Activated T-helper 1 cell treated with Interleukin-2 at 50 U/mL for 16 hours (primary cell): ENCODE measurements at regions not wholly inside any gene's neighbourhood (a gene's known extent, or its start where the extent isn't known, plus 50 kb on each side); places are given as distances from the start of the nearest gene placed in this dataset.
A peak's percentile ranks its signal among the peaks of the same experiment; 100 is the strongest.

Source experiments
- DNase-seq: peaks from one replicate; pipeline ENCODE4 v3.0.0-alpha.2; 2020; ENCODE audit warnings: low read depth

DNA sequence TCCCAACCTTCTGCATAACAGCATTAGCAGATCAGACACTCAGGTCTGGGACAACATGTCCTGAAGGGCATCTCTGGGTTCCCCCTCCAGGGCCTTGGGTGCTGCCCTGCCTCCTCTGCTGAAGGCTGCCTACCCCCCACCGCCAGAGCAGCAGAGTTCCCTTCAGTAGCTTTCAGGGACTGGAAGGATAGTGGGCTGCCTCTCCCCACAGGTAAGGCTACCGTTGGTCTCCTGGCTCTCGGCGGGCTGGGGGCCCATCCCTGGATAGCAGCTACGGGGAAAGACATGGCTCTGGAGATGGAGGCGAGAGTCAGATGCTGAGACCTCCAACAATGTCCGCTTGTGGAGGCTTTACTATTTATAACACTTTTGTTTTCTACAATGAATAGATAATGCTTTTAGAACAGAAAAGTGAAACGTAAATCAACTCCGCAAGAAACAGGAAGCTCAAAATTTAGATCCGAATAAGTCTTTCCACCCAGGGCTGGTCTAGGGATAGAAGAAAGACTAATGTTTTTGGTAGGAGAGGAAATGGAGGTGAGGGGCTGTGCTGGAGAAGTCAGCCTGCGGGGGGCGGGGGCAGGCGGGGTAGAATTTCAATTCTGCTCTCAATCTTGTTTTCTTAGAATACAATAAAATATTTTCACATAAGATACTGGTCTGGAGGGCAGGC lies 58.4 kb downstream of the ARL4C start:
- DNase-seq: no peak

GRCh38 chr2:234437642-234438304 lies 59.1 kb downstream of the ARL4C start:
- no peak for DNase-seq

DNA sequence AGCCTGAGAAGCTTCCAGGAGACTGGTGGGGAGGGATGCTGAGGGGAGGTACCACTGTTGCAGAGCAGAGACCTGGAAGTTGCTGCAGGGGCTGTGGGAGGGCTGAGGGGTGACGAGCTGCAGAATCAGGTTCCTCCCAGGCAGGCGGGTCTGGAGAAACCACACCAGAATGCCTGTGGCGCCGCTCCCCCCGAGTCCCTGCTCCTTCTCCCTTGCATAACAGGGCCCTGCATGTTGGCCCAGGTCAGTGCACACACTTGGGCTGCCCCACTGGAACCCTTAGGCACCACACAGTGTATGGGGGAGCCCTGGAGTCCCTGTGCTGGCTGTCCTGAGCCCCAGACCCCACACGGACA lies 60.4 kb downstream of the ARL4C start:
- no peak for DNase-seq

- no peak for DNase-seq
Measured at GRCh38 chr2:234435836-234436481, 60.9 kb downstream of the ARL4C start.

DNA sequence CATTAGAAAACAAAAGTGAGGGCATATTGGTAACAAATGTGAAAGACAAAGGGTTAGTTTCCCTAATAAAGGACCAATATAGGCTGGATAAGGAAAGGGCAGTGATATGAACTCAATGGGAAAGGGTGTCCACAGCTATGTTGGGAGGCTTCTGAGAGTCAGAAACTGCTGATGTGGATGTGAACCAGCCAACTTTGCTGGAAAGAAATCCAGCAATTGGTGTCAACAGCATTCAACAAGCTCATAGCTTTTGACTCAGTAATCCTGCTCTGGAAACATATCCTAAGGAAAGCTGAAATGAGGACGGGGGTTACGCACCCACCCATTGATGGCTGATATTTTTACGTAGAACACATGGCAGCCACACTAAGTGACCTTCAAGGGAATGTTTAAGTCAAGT lies 63.7 kb downstream of the ARL4C start:
- no peak for DNase-seq

DNA sequence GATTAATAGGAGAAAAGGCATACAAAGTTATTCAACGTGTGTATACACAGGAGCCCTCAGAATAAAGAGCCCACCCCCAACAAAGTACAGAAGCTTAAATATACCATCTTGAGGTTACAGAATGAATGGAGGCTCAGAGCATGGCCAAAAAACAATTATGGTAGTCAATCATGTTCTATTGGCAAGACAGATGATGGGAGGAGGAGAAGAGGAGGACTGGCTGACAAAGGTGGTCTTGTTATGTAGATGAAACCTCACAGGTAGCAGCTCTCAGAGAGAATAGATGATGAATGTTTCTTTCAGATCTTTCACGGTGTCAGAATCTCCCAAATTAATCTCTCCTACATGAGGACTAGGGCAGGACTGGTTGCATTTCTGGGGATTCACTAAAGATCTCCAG lies 66.0 kb downstream of the ARL4C start:
- DNase-seq: no peak

GRCh38 chr2:234429265-234429664 lies 67.6 kb downstream of the ARL4C start:
- no peak for DNase-seq

DNA sequence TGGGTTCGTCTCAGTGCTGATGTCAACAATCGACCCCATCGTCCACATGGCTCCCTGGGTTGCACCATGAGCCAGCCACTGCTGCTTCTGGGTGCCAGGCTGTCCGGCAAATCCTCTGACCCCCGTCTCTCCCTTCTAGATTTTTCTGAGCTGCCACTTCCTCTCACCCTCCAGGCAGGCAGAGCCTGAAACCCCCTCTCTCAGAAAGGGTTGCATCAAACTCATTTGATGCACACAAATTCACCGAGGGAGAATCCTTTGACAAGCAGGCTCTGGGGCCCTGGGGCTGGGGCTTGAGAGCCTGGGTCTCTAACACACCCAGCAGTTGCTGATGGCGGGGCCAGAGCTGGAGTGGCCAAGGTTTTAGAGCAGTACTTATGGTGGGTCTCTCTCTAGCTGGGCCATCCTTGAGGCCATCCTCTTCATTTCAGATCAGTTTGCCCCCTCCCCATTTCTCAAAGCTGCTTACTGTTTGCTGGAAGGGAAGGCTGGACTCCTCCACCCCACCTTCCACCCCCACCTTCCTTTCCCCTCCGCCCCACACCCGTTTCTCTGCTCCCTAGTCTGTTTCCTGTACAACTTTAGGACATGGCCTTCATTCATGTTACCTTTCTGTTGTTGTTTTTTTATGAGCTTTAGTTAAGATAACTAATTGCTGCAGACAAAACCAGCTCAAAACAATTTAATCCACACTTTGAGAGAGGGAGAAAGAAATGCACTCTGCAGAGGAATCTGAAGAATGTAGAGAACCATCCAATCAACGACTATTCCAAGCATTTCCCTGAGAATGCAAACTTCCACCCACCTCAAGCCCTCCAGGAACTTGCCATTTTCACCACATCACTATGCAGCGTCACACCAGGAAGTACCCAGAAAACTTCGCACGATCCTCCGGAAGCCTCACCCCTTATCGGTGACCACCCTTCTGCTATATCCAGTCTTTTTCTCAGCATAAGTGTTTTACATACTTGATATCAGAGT lies 69.5 kb downstream of the ARL4C start:
- DNase-seq: no peak

GRCh38 chr2:234426616-234427015 lies 70.3 kb downstream of the ARL4C start:
- no peak for DNase-seq

GRCh38 chr2:234425639-234426603 lies 71.0 kb downstream of the ARL4C start:
- peak; percentile 74 for DNase-seq

- DNase-seq: no peak
Measured at GRCh38 chr2:234423884-234424283, 73.0 kb downstream of the ARL4C start.

DNA sequence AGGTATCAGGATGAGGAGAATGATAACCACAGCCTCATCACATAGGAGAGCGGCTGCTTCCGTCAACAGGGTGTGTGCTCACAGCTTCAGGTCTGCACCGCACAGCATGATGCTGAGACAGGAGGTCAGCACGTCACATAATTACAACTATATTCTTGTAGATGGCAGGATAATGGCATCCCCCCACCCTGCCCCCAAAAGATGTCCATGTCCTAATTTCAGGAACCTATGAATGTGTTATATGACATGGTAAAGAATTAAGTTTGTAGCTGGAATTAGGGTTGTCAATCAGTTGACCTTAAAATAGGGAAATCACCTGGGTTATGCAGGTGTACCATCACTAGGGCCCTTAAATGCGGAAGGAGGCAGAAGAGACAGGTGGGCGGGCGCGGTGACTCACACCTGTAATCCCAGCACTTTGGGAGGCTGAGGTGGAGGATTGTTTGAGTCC lies 73.9 kb downstream of the ARL4C start:
- peak; percentile 52 for DNase-seq

GRCh38 chr2:234422273-234422732 lies 74.6 kb downstream of the ARL4C start:
- DNase-seq: no peak

GRCh38 chr2:234420408-234420807 lies 76.5 kb downstream of the ARL4C start:
- no peak for DNase-seq

DNA sequence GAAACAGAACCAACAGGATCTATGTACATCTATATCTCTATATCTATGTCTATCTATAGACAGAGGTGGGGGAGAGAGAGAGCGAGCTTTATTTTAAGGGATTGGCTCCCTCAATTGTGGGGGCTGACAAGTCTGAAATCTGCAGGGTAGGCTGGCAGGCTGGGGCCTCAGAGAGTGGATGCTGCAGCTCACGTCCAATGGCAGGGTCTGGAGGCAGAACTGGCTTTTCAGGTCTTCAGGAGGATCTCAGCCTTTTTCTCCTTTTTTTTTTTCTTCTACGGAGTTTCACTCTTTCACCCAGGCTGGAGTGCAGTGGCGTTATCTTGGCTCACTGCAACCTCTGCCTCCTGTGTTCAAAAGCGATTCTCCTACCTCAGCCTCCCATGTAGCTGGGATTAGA lies 77.2 kb downstream of the ARL4C start:
- DNase-seq: no peak

GRCh38 chr2:234415706-234416105 lies 81.2 kb downstream of the ARL4C start:
- no peak for DNase-seq

DNA sequence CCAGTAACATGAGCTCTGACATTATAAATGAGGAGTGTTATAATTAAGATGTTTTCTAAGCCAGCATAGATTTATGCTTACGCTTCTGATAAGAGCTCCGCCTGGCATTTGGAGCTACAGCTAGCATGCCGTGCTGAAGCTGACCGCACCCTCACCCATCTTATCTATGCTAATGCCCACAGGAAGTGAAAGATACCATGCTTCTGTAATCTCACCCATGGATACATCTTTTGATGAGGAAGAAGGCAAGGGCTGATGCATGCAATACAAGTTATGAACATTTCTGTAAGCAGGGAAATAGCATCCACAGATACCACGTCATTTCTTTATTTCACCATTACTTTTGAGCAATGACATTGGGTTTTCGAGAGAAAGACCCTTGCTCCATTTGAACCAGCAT lies 82.3 kb downstream of the ARL4C start:
- no peak for DNase-seq

- DNase-seq: no peak
Measured at GRCh38 chr2:234412726-234413125, 84.2 kb downstream of the ARL4C start.

- no peak for DNase-seq
Measured at GRCh38 chr2:234411793-234412192, 85.1 kb downstream of the ARL4C start.

GRCh38 chr2:234410526-234410925 lies 86.4 kb downstream of the ARL4C start:
- no peak for DNase-seq

GRCh38 chr2:234409590-234409989 lies 87.3 kb downstream of the ARL4C start:
- no peak for DNase-seq
